Activated T-cell treated with anti-CD3 and anti-CD28 coated beads, Interleukin-2, amount 50 U/mL, for 4 hours (primary cell): ENCODE measurements at regions not wholly inside any gene's neighbourhood (a gene's known extent, or its start where the extent isn't known, plus 50 kb on each side); places are given as distances from the start of the nearest gene placed in this dataset.

Experiments
- ATAC-seq, 2 donors: fragments of 200-7000 bp; cut with Tn5 transposase; one replicate each; pipeline ENCODE4 v1.10.0; 2021
- DNase-seq: peaks from one replicate; pipeline ENCODE4 v3.0.0-alpha.2; 2020
- H3K27me3 Mint-ChIP-seq: one replicate; pipeline ENCODE4 v1.8.0; 2021; ENCODE audit warnings: low read depth, mixed read lengths
- H3K36me3 Mint-ChIP-seq: one replicate; pipeline ENCODE4 v1.8.0; 2022; ENCODE audit warnings: mixed read lengths; ENCODE audit not compliant: insufficient read depth
- H3K4me1 Mint-ChIP-seq: one replicate; pipeline ENCODE4 v1.8.0; 2021; ENCODE audit warnings: low read depth, mixed read lengths
- H3K4me3 Mint-ChIP-seq: one replicate; pipeline ENCODE4 v1.8.0; 2021; ENCODE audit warnings: mild to moderate bottlenecking, moderate library complexity, mixed read lengths
- H3K9me3 Mint-ChIP-seq: one replicate; pipeline ENCODE4 v1.8.0; 2021; ENCODE audit warnings: mixed read lengths

DNA sequence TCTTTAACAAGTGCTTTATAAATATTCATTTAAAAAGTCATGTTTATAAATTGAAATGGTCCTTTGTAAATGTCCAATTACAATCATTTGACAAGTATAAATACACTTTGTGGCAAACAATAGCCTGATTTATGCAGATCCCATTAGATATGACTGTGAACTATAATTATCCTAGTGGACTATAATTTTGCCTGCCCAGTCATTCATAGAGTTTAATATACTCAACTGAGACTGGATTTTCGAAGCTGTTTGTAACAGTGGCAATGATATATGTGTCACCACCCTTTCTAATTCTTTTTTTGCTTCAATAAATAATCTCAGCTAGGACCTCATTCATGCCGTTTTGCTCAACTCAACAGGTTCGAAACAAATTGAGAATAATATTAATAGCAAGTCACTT lies 732.0 kb downstream of the PCDH18 start:
- Mint-ChIP-seq H3K4me1 (no peaks in the 10 kb centered on the region), H3K36me3 (no peaks in the 10 kb centered on the region), H3K9me3 (no peaks in the 10 kb centered on the region), H3K27me3 (no peaks in the 10 kb centered on the region), H3K4me3 (no peak overlapping the region)
- ATAC-seq: no peak
- DNase-seq: no peak

DNA sequence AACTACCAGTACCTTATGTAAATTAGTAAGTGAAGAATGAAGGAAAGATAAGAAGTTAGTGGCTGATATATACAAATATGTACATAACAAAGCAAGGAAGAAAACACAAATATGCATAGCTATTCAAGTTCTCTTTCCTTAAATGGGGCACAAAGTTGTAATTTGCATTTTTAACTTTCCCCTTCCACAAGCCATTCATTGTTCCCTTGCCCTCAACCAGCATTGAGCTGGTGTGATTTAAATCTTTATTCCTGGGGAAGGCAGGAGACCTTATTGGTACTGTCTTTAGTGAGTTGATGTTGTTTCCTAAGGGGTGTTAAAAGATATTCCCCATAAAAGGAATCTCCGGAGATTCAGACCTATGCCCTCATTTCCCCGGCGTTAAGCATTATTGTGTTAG lies 735.3 kb downstream of the PCDH18 start:
- Mint-ChIP-seq H3K4me1 (no peaks in the 10 kb centered on the region), H3K4me3 (no peak overlapping the region), H3K27me3 (no peaks in the 10 kb centered on the region), H3K9me3 (no peaks in the 10 kb centered on the region), H3K36me3 (no peaks in the 10 kb centered on the region)
- ATAC-seq (no peak), DNase-seq (no peak)

DNA sequence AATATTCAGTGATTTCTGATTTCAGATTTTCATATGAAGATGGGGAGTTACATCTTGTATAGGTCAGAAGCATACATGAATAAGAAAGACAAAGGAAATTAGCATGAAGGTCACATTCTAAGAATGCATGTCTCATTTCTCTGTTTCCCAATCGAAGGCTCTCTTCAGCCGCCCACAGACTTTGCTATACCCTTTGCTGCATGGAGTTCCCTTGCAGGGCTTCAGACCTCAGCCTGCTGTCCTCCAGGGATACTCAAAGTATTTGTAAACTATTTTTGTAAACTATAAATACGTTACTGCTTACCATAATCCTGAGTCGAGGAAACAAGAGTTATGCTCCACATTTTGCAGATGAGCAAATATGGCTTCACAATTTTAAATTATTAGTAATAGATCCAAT lies 738.4 kb downstream of the PCDH18 start:
- Mint-ChIP-seq H3K9me3 (no peaks in the 10 kb centered on the region), H3K36me3 (no peaks in the 10 kb centered on the region), H3K4me3 (no peak overlapping the region), H3K27me3 (no peaks in the 10 kb centered on the region), H3K4me1 (no peaks in the 10 kb centered on the region)
- ATAC-seq: no peak
- DNase-seq: no peak

DNA sequence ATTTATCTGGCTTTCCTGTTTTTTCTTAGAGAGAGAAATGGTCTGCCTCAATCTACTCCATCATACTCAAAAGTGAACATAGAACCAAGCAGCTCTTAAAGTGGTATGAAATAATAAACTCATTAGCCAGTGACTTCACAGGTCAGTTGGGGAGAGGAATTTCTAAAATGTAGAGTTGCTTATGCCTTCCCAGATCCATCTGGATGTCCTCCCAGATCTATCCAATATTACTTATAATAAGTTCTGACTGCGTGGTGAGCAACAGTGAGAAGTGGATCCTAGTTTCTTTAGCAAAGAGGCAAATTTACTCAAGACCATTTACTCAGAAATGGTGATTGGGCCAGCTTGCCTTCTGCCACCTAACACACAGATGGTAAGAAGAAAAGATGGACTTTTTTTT lies 748.0 kb downstream of the PCDH18 start:
- H3K4me3 Mint-ChIP-seq: no peak overlapping the region

DNA sequence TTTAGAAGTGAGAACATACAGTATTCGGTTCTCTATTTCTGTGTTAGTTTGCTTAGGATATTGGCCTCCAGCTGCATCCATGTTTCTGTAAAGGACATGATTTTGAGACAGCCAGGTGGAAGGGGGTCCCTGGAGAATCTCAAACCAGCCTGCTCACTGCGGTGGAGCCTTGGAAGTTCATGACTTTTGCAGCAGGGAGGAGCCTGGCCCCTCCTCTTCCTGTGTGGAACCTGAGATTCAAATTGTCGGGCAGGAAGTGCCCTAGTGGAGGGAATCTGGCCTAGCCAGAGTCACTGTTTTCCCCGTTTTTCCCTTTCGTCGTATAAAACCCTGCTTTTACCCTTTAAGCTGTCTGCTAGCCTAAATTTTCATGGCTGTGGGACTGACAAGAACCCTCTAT lies 762.6 kb downstream of the PCDH18 start:
- Mint-ChIP-seq H3K4me3 (no peak overlapping the region), H3K27me3 (no peaks in the 10 kb centered on the region), H3K9me3 (peaks cover 2% of the 10 kb centered on the region), H3K36me3 (no peaks in the 10 kb centered on the region), H3K4me1 (no peaks in the 10 kb centered on the region)
- DNase-seq: no peak
- no peak for ATAC-seq

More for the DNA sequence above, 748.0 kb downstream of the PCDH18 start:
- H3K27me3 Mint-ChIP-seq: no peaks in the 10 kb centered on the region
- no peaks in the 10 kb centered on the region for H3K4me1 Mint-ChIP-seq
- no peaks in the 10 kb centered on the region for H3K36me3 Mint-ChIP-seq
- DNase-seq (no peak), ATAC-seq (no peak)
- H3K9me3 Mint-ChIP-seq: peaks cover 3% of the 10 kb centered on the region

DNA sequence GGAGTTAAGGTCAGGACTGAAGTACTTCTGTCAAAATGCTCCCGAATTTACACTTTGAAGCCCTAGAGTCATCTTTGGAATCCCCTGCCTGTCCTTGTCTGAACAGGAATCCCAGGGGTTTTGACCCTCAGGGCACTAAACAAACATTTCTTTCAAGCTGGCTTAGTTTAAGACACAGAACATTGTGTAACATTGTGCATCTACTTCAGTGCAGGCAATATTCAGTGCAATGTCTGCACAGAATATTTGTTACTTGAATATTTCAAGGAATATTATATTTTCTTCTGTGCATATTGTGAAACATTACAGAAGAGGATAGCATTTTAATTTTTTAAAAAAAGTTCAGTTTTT lies 763.4 kb downstream of the PCDH18 start:
- DNase-seq (no peak), ATAC-seq (no peak)
- Mint-ChIP-seq H3K27me3 (no peaks in the 10 kb centered on the region), H3K9me3 (peaks cover 2% of the 10 kb centered on the region), H3K4me3 (no peak overlapping the region), H3K36me3 (no peaks in the 10 kb centered on the region), H3K4me1 (no peaks in the 10 kb centered on the region)

DNA sequence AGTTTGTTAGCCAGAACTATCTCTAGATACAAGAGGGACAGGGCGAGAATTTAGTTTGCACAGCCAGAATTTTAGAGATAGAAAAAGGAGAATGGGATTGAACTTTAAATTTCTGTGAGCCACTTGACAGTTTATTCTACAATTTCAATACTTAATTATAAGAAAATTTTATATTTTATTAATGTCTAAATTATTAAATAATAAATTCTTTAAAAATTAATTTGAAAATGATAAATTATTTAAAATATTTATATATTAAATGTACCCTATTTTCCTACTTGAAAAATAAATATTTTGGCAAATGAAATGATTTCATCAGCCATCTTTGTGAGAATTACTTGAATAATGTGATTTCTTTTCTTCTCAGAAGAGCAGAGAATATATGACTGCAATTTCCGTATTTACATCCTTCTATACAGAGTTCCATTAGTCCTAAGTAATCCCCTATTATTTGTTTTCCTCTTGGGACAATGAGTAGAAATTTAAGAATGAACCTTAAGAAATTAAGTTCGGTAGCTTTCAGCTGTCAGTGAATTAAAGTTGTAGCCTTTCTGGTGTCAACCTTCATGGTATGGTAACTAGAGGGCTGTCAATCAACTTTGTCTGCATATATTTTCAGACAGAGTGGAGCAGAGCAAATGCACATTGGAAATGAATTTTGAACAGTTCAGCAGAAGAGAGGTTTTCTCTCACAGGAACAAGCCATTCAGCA lies 763.9 kb downstream of the PCDH18 start:
- no peaks in the 10 kb centered on the region for H3K4me1 Mint-ChIP-seq
- DNase-seq (no peak), ATAC-seq (no peak)
- no peaks in the 10 kb centered on the region for H3K36me3 Mint-ChIP-seq
- H3K4me3 Mint-ChIP-seq: no peak overlapping the region
- peaks cover 2% of the 10 kb centered on the region for H3K9me3 Mint-ChIP-seq
- H3K27me3 Mint-ChIP-seq: no peaks in the 10 kb centered on the region

DNA sequence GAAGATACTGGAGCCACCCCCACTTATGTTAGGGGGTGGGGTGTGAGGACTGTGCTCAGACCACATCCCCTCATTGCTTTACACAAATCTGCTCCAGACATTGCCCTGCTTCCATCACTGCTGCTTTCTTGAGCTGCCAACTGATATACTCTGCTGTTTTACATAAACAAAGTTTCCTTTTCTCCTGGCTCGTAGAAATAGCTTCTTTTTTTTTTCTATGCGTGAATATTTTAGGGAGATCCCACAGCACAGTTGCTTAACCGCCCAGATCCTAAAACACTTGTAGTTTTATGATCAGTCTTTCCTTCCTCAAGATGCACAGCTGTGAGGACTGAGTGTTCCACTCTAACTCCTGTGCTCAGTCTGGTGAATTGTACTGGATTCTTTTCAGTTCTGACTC lies 768.4 kb downstream of the PCDH18 start:
- Mint-ChIP-seq H3K4me3 (no peak overlapping the region), H3K27me3 (no peaks in the 10 kb centered on the region), H3K36me3 (no peaks in the 10 kb centered on the region), H3K9me3 (peaks cover 2% of the 10 kb centered on the region), H3K4me1 (no peaks in the 10 kb centered on the region)
- DNase-seq (no peak), ATAC-seq (no peak)

DNA sequence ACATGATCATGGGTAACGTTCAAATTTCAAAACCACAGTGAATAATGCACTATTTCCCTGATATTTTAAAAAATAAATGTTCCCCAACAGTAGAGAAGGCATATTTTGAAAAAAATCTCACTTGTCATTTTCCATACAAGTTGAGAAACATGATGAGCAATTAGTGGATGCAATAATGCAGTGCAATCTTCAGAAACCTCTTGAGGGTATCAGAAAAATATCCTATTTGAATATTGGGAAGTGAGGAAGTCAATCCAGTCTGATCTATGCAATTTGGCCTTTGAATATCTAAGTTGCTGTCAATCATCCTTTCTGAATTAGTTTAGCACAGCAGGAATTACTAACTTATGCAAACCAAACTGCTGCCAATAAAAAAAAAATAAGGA lies 776.8 kb downstream of the PCDH18 start:
- no peaks in the 10 kb centered on the region for H3K4me1 Mint-ChIP-seq
- peaks cover 3% of the 10 kb centered on the region for H3K9me3 Mint-ChIP-seq
- H3K27me3 Mint-ChIP-seq: no peaks in the 10 kb centered on the region
- DNase-seq: no peak
- no peak for ATAC-seq
- no peak overlapping the region for H3K4me3 Mint-ChIP-seq
- H3K36me3 Mint-ChIP-seq: no peaks in the 10 kb centered on the region

DNA sequence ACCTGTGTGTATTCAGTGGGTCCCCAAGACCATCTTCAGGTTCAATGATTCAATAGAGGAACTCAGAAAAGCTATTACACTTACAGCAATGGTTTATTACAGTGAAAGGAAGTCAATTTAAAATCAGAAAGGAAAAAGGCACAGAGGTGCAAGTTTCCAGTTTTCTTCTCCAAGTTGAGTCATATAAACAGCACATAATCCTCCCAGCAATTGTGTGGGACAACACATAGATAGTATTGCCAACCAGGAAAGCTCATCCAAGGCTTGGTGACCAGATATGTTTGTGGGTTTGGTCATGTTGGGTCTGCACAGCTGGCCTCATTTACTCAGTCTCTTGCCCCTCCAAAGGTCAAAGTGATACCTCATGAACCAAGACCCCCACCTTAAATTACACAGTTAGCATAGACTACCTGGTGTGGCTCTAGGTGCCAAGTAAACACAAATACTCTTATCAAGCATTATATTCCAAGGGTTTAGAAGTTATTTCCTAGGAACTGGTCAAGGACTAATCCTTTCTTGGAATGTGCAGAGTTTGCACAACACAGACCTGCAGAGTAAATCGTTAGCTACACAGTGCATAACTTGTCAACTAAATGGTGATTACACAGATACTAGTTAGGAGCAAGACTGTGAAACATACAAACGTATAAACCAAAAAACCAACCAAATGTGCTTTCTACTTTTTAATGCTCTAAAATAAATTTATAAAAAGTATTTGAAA lies 777.3 kb downstream of the PCDH18 start:
- ATAC-seq (no peak), DNase-seq (no peak)
- peaks cover 3% of the 10 kb centered on the region for H3K9me3 Mint-ChIP-seq
- no peaks in the 10 kb centered on the region for H3K36me3 Mint-ChIP-seq
- no peaks in the 10 kb centered on the region for H3K27me3 Mint-ChIP-seq
- H3K4me1 Mint-ChIP-seq: no peaks in the 10 kb centered on the region
- no peak overlapping the region for H3K4me3 Mint-ChIP-seq

DNA sequence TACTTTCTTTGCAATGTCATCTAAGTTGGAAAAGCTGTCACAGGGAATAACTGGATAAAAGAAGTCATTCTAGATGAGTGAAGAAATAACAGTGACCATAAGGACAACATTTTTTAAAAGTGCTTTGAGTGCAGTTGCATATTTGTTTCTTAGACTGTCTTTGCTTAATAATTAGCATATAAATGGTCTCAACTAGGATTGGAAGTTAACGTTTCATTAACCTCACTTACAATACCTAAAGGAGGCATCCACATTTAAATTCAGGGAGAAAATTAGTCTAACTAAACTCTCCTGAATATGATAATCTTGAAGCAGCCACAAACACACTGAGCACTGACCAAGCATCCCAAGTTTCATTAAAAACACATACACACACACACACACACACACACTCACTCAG lies 780.7 kb downstream of the PCDH18 start:
- H3K9me3 Mint-ChIP-seq: no peaks in the 10 kb centered on the region
- no peaks in the 10 kb centered on the region for H3K36me3 Mint-ChIP-seq
- no peaks in the 10 kb centered on the region for H3K4me1 Mint-ChIP-seq
- no peak overlapping the region for H3K4me3 Mint-ChIP-seq
- no peak for ATAC-seq
- no peak for DNase-seq
- no peaks in the 10 kb centered on the region for H3K27me3 Mint-ChIP-seq

DNA sequence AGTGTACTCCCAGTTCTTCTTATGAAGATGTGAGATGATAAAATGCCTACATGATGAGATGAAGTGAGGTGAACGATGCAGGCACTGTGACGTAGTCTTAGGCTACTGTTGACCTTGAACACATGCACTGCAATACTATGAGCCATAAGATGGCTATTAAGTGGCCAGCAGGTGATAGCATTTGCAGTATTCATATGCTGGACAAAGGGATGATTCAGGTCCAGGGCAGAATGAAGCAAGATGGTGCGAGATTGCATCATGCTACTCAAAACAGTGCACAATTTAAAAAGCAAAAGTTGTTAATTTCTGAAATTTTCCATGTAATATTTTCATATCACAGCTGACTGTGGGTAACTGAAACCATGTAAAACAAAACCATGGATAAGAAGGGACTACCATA lies 781.4 kb downstream of the PCDH18 start:
- Mint-ChIP-seq H3K4me1 (no peaks in the 10 kb centered on the region), H3K36me3 (no peaks in the 10 kb centered on the region), H3K27me3 (no peaks in the 10 kb centered on the region), H3K9me3 (no peaks in the 10 kb centered on the region), H3K4me3 (no peak overlapping the region)
- no peak for ATAC-seq
- no peak for DNase-seq

DNA sequence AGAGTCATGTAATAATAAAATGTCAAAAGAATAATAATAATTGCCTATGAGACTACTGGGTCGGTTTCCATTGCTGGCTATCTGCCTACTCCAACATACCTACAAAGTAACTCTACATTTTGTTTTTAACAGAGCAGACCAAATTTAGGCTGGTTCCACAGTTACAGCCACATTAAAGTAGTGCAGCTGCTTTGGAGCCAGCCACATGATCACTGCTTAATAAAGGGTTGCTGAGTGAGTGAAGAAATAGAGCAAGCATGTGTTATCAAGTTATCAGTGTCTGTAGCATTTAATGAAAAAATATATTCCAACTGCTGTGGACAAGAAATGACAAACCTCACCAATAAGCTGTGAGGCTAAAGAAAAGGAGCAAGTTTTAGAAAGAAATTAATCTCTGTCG lies 782.3 kb downstream of the PCDH18 start:
- H3K27me3 Mint-ChIP-seq: no peaks in the 10 kb centered on the region
- no peaks in the 10 kb centered on the region for H3K9me3 Mint-ChIP-seq
- no peak for DNase-seq
- no peaks in the 10 kb centered on the region for H3K4me1 Mint-ChIP-seq
- no peaks in the 10 kb centered on the region for H3K36me3 Mint-ChIP-seq
- no peak overlapping the region for H3K4me3 Mint-ChIP-seq
- ATAC-seq: no peak

DNA sequence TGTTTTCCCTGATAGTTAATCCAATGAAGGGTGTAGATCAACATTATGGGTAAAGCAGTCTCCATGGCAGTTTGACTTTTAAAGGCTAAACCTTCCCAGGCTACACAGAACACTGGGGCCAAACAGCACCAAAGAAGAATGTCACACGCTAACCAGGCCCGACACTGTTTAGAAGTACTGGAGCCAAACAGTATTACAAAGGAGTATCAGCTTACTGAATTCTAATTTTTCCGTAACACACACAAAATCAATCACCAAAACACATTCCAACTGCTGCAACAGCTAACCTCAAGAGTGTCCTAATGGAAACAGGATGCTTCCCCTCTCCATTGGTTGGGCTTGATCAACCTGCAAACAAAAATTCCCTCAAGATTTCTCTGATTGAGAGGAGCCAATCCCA lies 783.5 kb downstream of the PCDH18 start:
- Mint-ChIP-seq H3K36me3 (no peaks in the 10 kb centered on the region), H3K4me1 (no peaks in the 10 kb centered on the region), H3K9me3 (no peaks in the 10 kb centered on the region), H3K27me3 (no peaks in the 10 kb centered on the region), H3K4me3 (no peak overlapping the region)
- DNase-seq (no peak), ATAC-seq (no peak)

DNA sequence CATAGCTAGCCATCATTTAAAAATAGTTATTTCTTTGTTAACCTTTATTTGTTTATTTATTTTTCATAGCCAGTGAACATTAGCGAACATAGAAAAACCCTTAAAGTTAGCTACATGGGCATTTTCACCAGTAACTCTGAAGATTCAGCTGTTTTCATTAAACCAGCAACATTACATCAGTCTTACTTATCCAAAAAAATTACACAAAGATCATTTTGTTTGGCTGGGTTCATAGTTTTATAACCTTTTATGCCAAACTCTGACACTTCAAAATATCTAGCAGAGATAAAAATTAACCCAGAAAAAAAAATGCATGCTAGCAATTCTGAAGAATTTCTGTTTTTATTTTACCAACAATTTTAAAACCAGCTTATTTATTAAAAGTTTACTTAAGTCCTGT lies 784.1 kb downstream of the PCDH18 start:
- no peak overlapping the region for H3K4me3 Mint-ChIP-seq
- no peaks in the 10 kb centered on the region for H3K36me3 Mint-ChIP-seq
- H3K4me1 Mint-ChIP-seq: no peaks in the 10 kb centered on the region
- ATAC-seq (no peak), DNase-seq (no peak)
- no peaks in the 10 kb centered on the region for H3K27me3 Mint-ChIP-seq
- H3K9me3 Mint-ChIP-seq: no peaks in the 10 kb centered on the region
